DND-41 (cell line): ENCODE measurements at regions not wholly inside any gene's neighbourhood (a gene's known extent, or its start where the extent isn't known, plus 50 kb on each side); places are given as distances from the start of the nearest gene placed in this dataset.

Source experiments
- ATAC-seq: fragments of 200-7000 bp; cut with Tn5 transposase; 3 replicates; pipeline ENCODE4 v1.9.1; 2021; ENCODE audit warnings: low read depth; ENCODE audit not compliant: insufficient read depth
- DNase-seq: peaks from one replicate; pipeline ENCODE4 v3.0.0-alpha.2; 2020
- H2AFZ ChIP-seq: 2 replicates; pipeline ENCODE4 v1.6.0; 2012; ENCODE audit warnings: low read depth, low read length
- H3K27ac ChIP-seq: 2 replicates; pipeline ENCODE4 v1.5.1; 2012; ENCODE audit warnings: low read length, inconsistent platforms
- H3K27me3 ChIP-seq: fragments of 200-600 bp; sonication (generic); 2 replicates; pipeline ENCODE4 v1.6.0; 2012; ENCODE audit warnings: low read length, mild to moderate bottlenecking, inconsistent platforms; ENCODE audit not compliant: insufficient read depth, poor library complexity
- H3K36me3 ChIP-seq: 2 replicates; pipeline ENCODE4 v1.5.1; 2012; ENCODE audit warnings: low read length, inconsistent platforms; ENCODE audit not compliant: insufficient read depth
- H3K4me1 ChIP-seq: 2 replicates; pipeline ENCODE4 v1.5.1; 2012; ENCODE audit warnings: mild to moderate bottlenecking, low read length; ENCODE audit not compliant: insufficient read depth
- H3K4me2 ChIP-seq: 2 replicates; pipeline ENCODE4 v1.6.0; 2012; ENCODE audit warnings: mild to moderate bottlenecking, moderate library complexity, low read length, inconsistent platforms; ENCODE audit not compliant: insufficient read depth
- H3K4me3 ChIP-seq, 2 experiments: fragments of 200-600 bp in 1 of 2; shearing (Covaris generic) in 1 of 2; 2 replicates each; pipeline ENCODE4 v1.5.1; 2012 to 2016; ENCODE audit warnings: inconsistent platforms in 2 of 2, low read length in 2 of 2, mild to moderate bottlenecking in 2 of 2, low read depth in 1 of 2, moderate library complexity in 1 of 2
- H3K79me2 ChIP-seq: 2 replicates; pipeline ENCODE4 v1.6.0; 2012; ENCODE audit warnings: low read length, inconsistent platforms; ENCODE audit not compliant: insufficient read depth
- H3K9ac ChIP-seq: 2 replicates; pipeline ENCODE4 v1.6.0; 2012; ENCODE audit warnings: low read depth, mild to moderate bottlenecking, inconsistent platforms, low read length, moderate library complexity
- H3K9me3 ChIP-seq: 2 replicates; pipeline ENCODE4 v1.5.1; 2012; ENCODE audit warnings: low read length, moderate library complexity, mild to moderate bottlenecking, inconsistent platforms; ENCODE audit not compliant: insufficient read depth, severe bottlenecking
- H4K20me1 ChIP-seq: 2 replicates; pipeline ENCODE4 v1.6.0; 2012; ENCODE audit warnings: low read length; ENCODE audit not compliant: insufficient read depth
- CTCF ChIP-seq: IDR thresholded peaks from 2 replicates; pipeline ENCODE4 v1.5.1; 2012; ENCODE audit warnings: borderline replicate concordance, low read length, moderate library complexity, mild to moderate bottlenecking; ENCODE audit not compliant: poor library complexity, severe bottlenecking; ENCODE audit errors: extremely low read depth
- EZH2 ChIP-seq: IDR thresholded peaks from 3 replicates; pipeline ENCODE4 v1.6.1; 2012; ENCODE audit warnings: borderline replicate concordance, low read depth, mild to moderate bottlenecking, moderate library complexity, low read length, inconsistent platforms; ENCODE audit not compliant: severe bottlenecking

- Histone ChIP-seq H4K20me1 (no peaks in the 10 kb centered on the region; the same call in 1 of the 2 replicates), H3K4me3 (no peak overlapping the region), H3K4me2 (no peak overlapping the region), H3K27me3 (peaks cover 10% of the 10 kb centered on the region), H3K9ac (no peak overlapping the region), H3K4me1 (no peaks in the 10 kb centered on the region), H3K9me3 (no peaks in the 10 kb centered on the region), H3K79me2 (no peaks in the 10 kb centered on the region), H3K27ac (no peak overlapping the region), H3K36me3 (no peaks in the 10 kb centered on the region), H2AFZ (no peak overlapping the region)
- DNase-seq (no peak), ATAC-seq (no peak)
- TF ChIP-seq CTCF: no peak
- TF ChIP-seq EZH2: no peak
These were observed 173.7 kb upstream of the CHRNA7 start for GRCh38 chr15:31856581-31856980.

- Histone ChIP-seq H2AFZ (no peak overlapping the region), H3K4me1 (no peaks in the 10 kb centered on the region), H3K27me3 (peaks cover 10% of the 10 kb centered on the region), H3K9ac (no peak overlapping the region), H4K20me1 (no peaks in the 10 kb centered on the region; the same call in 1 of the 2 replicates), H3K4me2 (no peak overlapping the region), H3K36me3 (no peaks in the 10 kb centered on the region), H3K79me2 (no peaks in the 10 kb centered on the region), H3K4me3 (no peak overlapping the region), H3K9me3 (no peaks in the 10 kb centered on the region), H3K27ac (no peak overlapping the region)
- ATAC-seq: no peak
- no peak for DNase-seq
- no peak for TF ChIP-seq EZH2
- TF ChIP-seq CTCF: no peak
These were observed 173.1 kb upstream of the CHRNA7 start for GRCh38 chr15:31857194-31857593.

- peaks cover 10% of the 10 kb centered on the region for H3K27me3 ChIP-seq
- TF ChIP-seq EZH2 (no peak), CTCF (no peak)
- no peak for ATAC-seq
- H3K4me2 ChIP-seq: no peak overlapping the region
- no peak overlapping the region for H3K27ac ChIP-seq
- H2AFZ ChIP-seq: no peak overlapping the region
- H3K36me3 ChIP-seq: no peaks in the 10 kb centered on the region
- no peaks in the 10 kb centered on the region; the same call in 1 of the 2 replicates for H4K20me1 ChIP-seq
- no peak overlapping the region for H3K4me3 ChIP-seq
- H3K4me1 ChIP-seq: no peaks in the 10 kb centered on the region
- no peaks in the 10 kb centered on the region for H3K9me3 ChIP-seq
- no peak overlapping the region for H3K9ac ChIP-seq
- DNase-seq: no peak
- no peaks in the 10 kb centered on the region for H3K79me2 ChIP-seq
These were observed 172.3 kb upstream of the CHRNA7 start for GRCh38 chr15:31858026-31858425.

- no peak for ATAC-seq
- H3K4me2 ChIP-seq: no peak overlapping the region
- H3K9ac ChIP-seq: no peak overlapping the region
These were observed 164.1 kb upstream of the CHRNA7 start for GRCh38 chr15:31866248-31866647.

More at GRCh38 chr15:31866248-31866647, 164.1 kb upstream of the CHRNA7 start:
- Histone ChIP-seq H3K36me3 (no peaks in the 10 kb centered on the region), H4K20me1 (no peaks in the 10 kb centered on the region), H3K9me3 (no peaks in the 10 kb centered on the region), H3K79me2 (no peaks in the 10 kb centered on the region), H3K27me3 (no peaks in the 10 kb centered on the region), H3K27ac (no peak overlapping the region), H2AFZ (no peak overlapping the region), H3K4me1 (no peaks in the 10 kb centered on the region), H3K4me3 (no peak overlapping the region)
- DNase-seq: no peak
- TF ChIP-seq EZH2 (no peak), CTCF (no peak)
